Sigmoid colon (tissue), 4 donors: ENCODE measurements at regions not wholly inside any gene's neighbourhood (a gene's known extent, or its start where the extent isn't known, plus 50 kb on each side); places are given as distances from the start of the nearest gene placed in this dataset.

Source experiments
- POLR2A ChIP-seq, 2 donors: fragments of 450-650 bp; IDR thresholded peaks; one replicate each; pipeline ENCODE4 v1.6.1; 2016; ENCODE audit warnings: antibody characterized with exemption in 2 of 2, mild to moderate bottlenecking in 2 of 2, moderate library complexity in 2 of 2
- POLR2AphosphoS5 ChIP-seq, 4 donors: sonication (generic); formaldehyde crosslinking; IDR thresholded peaks; one replicate each; pipeline ENCODE4 v1.6.1; 2017; ENCODE audit warnings: antibody characterized with exemption in 4 of 4
- TF ChIP-seq, protein P1 (sequence below), 4 experiments: fragments of 450-650 bp in 3 of 4; fragments of 200-600 bp in 1 of 4; IDR thresholded peaks; one replicate each; pipeline ENCODE4 v1.5.1; 2016 to 2019; ENCODE audit warnings: antibody characterized with exemption in 4 of 4, mild to moderate bottlenecking in 3 of 4, moderate library complexity in 2 of 4

DNA sequence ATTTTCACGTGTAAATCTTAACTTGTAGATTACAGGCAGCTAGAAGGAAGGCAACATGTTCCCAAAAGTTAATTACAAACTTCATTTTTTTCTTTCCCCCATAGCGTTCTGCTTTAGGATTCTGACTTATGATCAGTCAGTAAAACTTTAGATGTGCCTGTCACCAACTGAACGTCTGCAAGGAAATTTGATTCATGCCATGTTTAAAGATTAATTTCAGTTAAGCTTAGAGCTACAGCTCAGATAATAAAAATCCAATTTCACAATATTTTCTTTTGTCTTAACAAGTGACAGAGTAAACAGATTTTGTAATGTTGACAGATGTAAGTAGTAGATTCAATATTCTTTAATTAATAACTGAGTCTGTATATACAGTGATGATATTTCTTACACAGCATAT lies 253.1 kb downstream of the NFKBIZ start:
- TF ChIP-seq, protein P1, sequence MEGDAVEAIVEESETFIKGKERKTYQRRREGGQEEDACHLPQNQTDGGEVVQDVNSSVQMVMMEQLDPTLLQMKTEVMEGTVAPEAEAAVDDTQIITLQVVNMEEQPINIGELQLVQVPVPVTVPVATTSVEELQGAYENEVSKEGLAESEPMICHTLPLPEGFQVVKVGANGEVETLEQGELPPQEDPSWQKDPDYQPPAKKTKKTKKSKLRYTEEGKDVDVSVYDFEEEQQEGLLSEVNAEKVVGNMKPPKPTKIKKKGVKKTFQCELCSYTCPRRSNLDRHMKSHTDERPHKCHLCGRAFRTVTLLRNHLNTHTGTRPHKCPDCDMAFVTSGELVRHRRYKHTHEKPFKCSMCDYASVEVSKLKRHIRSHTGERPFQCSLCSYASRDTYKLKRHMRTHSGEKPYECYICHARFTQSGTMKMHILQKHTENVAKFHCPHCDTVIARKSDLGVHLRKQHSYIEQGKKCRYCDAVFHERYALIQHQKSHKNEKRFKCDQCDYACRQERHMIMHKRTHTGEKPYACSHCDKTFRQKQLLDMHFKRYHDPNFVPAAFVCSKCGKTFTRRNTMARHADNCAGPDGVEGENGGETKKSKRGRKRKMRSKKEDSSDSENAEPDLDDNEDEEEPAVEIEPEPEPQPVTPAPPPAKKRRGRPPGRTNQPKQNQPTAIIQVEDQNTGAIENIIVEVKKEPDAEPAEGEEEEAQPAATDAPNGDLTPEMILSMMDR (IDR thresholded peaks at IDR 0.05) = no peak
- TF ChIP-seq POLR2AphosphoS5 (IDR thresholded peaks at IDR 0.05) (no peak), POLR2A (IDR thresholded peaks at IDR 0.05) (no peak)
